Mucosa of descending colon (tissue), 3 donors: ENCODE measurements at regions not wholly inside any gene's neighbourhood (a gene's known extent, or its start where the extent isn't known, plus 50 kb on each side); places are given as distances from the start of the nearest gene placed in this dataset.
A peak's percentile ranks its signal among the peaks of the same experiment; 100 is the strongest.

Experiments
- ATAC-seq: fragments of 200-7000 bp; cut with Tn5 transposase; one replicate; pipeline ENCODE4 v1.9.1; 2020; ENCODE audit warnings: mild to moderate bottlenecking, moderate library complexity
- DNase-seq, 3 donors: peaks; one replicate each; pipeline ENCODE4 v3.0.0-alpha.2; 2020
- H3K36me3 ChIP-seq: fragments of 200-600 bp; one replicate; pipeline ENCODE4 v1.8.0; 2021; ENCODE audit warnings: low read depth, mild to moderate bottlenecking
- H3K4me1 ChIP-seq: fragments of 200-600 bp; one replicate; pipeline ENCODE4 v1.8.0; 2021; ENCODE audit warnings: low read depth, mild to moderate bottlenecking
- H3K4me3 ChIP-seq: fragments of 200-600 bp; one replicate; pipeline ENCODE4 v1.8.0; 2021; ENCODE audit warnings: mild to moderate bottlenecking
- H3K9me3 ChIP-seq: fragments of 200-600 bp; one replicate; pipeline ENCODE4 v1.8.0; 2021; ENCODE audit warnings: mild to moderate bottlenecking
- intact Hi-C, 2 donors: fragments of 100-400 bp; cut with DNase I in 1 of 2; cut with micrococcal nuclease in 1 of 2; formaldehyde crosslinking; loops; one replicate each; pipeline versions ENCODE4 v1.11.0 to v1.11.1; 2022; cut with DNase I, micrococcal nuclease
- TF ChIP-seq, protein P1 (sequence below): fragments of 200-600 bp; IDR thresholded peaks from one replicate; pipeline ENCODE4 v1.8.0; 2022; ENCODE audit warnings: antibody characterized with exemption, mild to moderate bottlenecking
- donor health status: DM: no; HTN: no; CAD: no; lungs with moderate emphysema.
- donor health status: DM: no; HTN: no; CAD: no.
- donor health status: DM: no; HTN: yes; CAD: no.

DNA sequence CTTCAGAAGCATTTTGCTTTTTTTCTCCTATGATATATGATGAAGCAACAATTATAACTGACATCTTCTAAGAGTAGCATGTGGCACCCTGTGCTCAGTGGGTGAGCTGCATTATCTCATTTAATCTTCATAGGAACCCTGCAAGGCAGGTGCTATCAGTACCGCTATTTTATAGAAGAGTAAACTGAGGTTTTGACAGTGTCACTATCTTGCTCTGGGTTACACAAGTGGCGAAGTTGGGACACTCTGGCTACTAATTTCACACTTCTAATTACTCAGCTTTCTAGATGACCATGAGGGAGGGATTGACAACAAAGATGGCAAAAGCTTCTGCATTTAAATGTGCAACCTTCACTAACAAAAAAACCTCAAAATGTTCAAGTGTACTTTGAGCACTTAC is 76.9 kb upstream of the CAMK2D start:
- no peaks in the 10 kb centered on the region for H3K36me3 ChIP-seq
- H3K9me3 ChIP-seq, result no peaks in the 10 kb centered on the region
- no peak overlapping the region for H3K4me3 ChIP-seq
- DNase-seq (no peak), ATAC-seq (no peak)
- TF ChIP-seq, protein P1, sequence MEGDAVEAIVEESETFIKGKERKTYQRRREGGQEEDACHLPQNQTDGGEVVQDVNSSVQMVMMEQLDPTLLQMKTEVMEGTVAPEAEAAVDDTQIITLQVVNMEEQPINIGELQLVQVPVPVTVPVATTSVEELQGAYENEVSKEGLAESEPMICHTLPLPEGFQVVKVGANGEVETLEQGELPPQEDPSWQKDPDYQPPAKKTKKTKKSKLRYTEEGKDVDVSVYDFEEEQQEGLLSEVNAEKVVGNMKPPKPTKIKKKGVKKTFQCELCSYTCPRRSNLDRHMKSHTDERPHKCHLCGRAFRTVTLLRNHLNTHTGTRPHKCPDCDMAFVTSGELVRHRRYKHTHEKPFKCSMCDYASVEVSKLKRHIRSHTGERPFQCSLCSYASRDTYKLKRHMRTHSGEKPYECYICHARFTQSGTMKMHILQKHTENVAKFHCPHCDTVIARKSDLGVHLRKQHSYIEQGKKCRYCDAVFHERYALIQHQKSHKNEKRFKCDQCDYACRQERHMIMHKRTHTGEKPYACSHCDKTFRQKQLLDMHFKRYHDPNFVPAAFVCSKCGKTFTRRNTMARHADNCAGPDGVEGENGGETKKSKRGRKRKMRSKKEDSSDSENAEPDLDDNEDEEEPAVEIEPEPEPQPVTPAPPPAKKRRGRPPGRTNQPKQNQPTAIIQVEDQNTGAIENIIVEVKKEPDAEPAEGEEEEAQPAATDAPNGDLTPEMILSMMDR, result no peak
- intact Hi-C loops, result no loop called here
- H3K4me1 ChIP-seq, result no peaks in the 10 kb centered on the region

DNA sequence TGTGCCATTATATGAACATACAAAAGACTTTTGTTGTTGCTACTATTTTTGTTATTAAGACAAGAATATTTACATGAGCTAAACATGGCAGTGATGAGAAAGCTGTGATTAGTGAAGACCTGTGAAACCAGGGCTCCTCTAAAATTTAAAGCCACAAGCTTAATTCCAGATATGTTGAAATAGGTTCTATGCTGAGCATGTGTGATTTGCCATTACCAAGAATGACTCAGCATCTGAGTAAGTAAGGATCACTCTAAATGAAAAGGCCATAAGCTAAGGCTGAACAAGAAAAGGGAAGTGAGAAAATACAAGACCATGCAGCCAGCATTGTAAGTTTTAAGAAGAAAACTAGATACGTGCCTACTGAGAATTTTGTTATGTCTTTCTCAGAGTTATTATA is 75.9 kb upstream of the CAMK2D start:
- Histone ChIP-seq H3K9me3 (no peaks in the 10 kb centered on the region), H3K4me1 (no peaks in the 10 kb centered on the region), H3K4me3 (no peak overlapping the region), H3K36me3 (no peaks in the 10 kb centered on the region)
- no peak for DNase-seq
- peak; percentile 50 for ATAC-seq
- TF ChIP-seq, protein P1, result no peak
- intact Hi-C loops, result no loop called here

DNA sequence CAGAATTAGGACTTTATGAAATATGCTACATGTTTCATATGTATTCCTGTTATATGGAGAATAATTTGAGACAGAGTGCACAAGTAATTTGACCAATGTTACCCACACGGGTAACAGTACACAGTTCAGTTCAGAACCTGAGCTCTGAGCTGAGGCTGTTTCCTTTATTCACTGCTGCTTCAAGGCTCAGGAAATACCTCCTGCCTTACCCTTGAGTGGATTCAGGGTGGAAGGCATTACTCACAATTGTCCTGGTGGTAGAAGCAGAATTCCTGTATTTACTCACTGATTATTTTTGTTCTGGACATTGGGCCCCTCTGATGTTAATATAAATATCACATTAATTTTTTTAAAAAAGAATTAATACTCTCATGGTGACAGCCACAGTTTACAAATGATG is 73.5 kb upstream of the CAMK2D start:
- Histone ChIP-seq H3K4me1 (no peaks in the 10 kb centered on the region), H3K36me3 (no peaks in the 10 kb centered on the region), H3K4me3 (no peak overlapping the region), H3K9me3 (no peaks in the 10 kb centered on the region)
- TF ChIP-seq, protein P1, result no peak
- ATAC-seq, result no peak
- DNase-seq, result no peak
- intact Hi-C loops, result no loop called here

DNA sequence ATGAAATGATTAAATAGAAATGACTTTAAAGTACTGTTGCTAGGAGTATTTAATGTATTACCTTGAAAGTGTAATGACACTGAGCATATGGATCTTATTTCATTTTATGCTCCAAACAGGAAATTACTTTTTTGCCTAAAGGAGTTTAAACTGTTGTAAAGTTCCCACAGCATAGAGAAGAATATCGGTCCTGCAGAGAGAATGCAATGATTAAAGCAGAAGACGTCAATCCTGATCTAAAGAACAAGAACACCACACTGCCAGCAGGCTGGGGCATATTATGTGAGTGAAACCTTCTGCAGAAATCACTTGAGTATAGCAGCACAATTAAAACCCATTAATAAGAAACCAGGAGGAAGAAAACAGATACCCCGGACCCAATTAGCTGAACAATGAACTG is 72.8 kb upstream of the CAMK2D start:
- H3K4me1 ChIP-seq, result no peaks in the 10 kb centered on the region
- intact Hi-C loops, result no loop called here
- no peak overlapping the region for H3K4me3 ChIP-seq
- TF ChIP-seq, protein P1, result no peak
- no peaks in the 10 kb centered on the region for H3K9me3 ChIP-seq
- ATAC-seq (no peak), DNase-seq (no peak)
- H3K36me3 ChIP-seq, result no peaks in the 10 kb centered on the region

DNA sequence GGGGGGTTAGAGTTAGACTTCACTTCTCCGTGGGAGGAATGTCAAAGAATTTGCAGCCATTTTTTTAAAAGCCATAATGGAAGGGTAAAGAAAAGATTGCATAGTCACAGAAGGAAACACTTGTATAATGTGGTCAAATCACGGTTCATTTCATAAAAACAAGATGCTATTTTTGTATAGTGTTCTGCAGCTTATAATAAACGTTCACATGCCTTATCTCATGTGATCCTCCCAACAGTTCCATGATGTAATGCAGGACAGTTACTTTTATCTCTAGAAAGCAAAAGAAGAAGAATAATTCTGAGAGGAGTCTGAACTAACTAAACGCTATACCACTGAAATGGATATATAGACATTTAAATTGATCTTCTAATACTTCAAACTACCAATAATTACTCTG is 71.3 kb upstream of the CAMK2D start:
- H3K36me3 ChIP-seq, result no peaks in the 10 kb centered on the region
- H3K9me3 ChIP-seq, result no peaks in the 10 kb centered on the region
- DNase-seq (no peak), ATAC-seq (no peak)
- no peaks in the 10 kb centered on the region for H3K4me1 ChIP-seq
- no peak overlapping the region for H3K4me3 ChIP-seq
- intact Hi-C loops, result no loop called here
- TF ChIP-seq, protein P1, result no peak

DNA sequence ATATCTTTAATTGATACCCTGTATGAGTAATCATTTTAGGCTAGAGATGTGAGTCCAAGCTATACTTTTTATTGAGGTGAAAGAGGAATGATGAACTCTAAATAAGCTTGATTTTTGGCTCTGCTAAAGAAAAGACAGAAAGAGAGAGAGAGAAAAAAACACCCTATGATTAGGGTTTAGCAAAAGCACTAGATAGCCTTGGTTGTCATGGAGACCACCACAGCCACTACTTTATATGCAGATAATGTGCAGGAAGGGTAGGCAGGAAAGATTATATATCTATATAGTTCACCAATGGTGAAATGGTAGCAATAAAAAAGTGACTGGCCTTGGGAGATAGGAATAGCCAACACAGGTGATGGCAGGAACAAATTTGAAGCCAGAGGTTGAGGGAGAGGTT is 69.9 kb upstream of the CAMK2D start:
- H3K4me3 ChIP-seq, result no peak overlapping the region
- intact Hi-C loops, result no loop called here
- H3K9me3 ChIP-seq, result no peaks in the 10 kb centered on the region
- ATAC-seq (no peak), DNase-seq (no peak)
- H3K36me3 ChIP-seq, result no peaks in the 10 kb centered on the region
- TF ChIP-seq, protein P1, result no peak
- no peaks in the 10 kb centered on the region for H3K4me1 ChIP-seq
